Loucy (cell line): ENCODE measurements at regions not wholly inside any gene's neighbourhood (a gene's known extent, or its start where the extent isn't known, plus 50 kb on each side); places are given as distances from the start of the nearest gene placed in this dataset.

ENCODE experiments used
- CTCF ChIP-seq: fragments of 200-600 bp; sonication (generic); conservative IDR thresholded peaks from 2 replicates; pipeline ENCODE4 v1.5.1; 2014; ENCODE audit warnings: mild to moderate bottlenecking, antibody characterized with exemption, low read length
- EZH2phosphoT487 ChIP-seq: fragments of 200-600 bp; IDR thresholded peaks from 2 replicates; pipeline ENCODE4 v1.6.1; 2018; ENCODE audit warnings: antibody characterized with exemption, mild to moderate bottlenecking, moderate library complexity, borderline replicate concordance

- TF ChIP-seq EZH2phosphoT487 (no peak), CTCF (no peak)
These were observed 253.0 kb upstream of the PPFIA2 start for GRCh38 chr12:82012176-82012575.
